Activated CD4-positive, alpha-beta T cell treated with anti-CD3 and anti-CD28 coated beads, Interleukin-2, Interleukin-6, amounts not matched to agents 100 ng/mL and 50 ng/mL, durations not matched to agents 16 hours and 8 hours (primary cell): ENCODE measurements at regions not wholly inside any gene's neighbourhood (a gene's known extent, or its start where the extent isn't known, plus 50 kb on each side); places are given as distances from the start of the nearest gene placed in this dataset.

ENCODE experiments used
- DNase-seq: peaks from one replicate; pipeline ENCODE4 v3.0.0-alpha.2; 2020

DNA sequence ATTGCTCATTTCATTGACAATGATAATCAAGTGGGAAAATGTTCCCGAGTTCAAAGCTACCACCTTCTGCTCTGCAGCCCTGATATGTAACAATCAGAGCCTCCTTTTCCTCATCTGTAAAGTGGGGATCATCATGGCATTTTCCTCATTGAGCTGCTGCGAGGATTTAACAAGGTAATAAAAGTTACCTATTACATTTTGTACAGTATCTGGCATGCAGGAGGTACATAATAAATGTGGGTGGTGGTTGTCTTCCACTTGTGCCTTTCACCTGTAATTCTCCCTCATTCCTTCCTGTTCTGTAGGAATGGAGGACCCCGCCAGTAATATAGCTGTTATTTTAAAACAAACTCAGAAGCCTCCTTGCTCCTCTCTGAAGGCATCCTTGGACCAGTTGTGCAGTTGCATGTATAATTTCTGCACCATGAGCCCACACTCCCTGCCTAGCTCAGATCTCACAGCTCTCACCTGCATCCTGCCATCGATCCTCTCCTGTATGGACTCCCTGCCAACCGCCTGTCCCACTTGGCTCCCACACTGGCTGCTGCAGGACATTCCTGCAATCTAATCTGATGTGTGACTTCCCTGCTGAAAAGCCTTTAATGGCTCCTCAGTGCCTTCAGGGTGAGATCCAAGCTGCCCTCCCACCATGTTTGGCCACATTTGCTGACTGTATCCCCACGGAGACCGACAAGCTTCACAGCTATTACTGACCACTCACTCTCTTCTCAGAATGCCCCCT lies 350.4 kb downstream of the EN1 start:
- no peak for DNase-seq

DNA sequence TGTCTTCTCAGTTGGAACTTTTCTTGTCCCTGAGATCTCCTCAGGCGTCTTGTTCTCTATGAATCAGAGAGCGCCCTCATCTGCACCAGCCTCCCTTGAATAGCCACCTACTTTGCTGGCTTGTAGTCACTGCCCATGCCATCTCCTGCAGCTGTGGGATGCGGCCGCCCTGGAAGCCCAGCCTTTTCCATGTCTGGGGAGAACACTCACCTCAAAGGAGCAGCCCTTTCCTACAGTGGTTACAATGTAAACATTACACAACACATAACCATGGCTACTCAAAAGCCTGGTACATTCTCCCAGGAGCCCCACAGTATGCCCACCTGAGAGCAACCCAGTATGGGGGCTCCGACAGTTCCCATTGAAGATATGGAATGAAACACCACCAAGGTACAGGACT lies 351.0 kb downstream of the EN1 start:
- DNase-seq, result no peak

DNA sequence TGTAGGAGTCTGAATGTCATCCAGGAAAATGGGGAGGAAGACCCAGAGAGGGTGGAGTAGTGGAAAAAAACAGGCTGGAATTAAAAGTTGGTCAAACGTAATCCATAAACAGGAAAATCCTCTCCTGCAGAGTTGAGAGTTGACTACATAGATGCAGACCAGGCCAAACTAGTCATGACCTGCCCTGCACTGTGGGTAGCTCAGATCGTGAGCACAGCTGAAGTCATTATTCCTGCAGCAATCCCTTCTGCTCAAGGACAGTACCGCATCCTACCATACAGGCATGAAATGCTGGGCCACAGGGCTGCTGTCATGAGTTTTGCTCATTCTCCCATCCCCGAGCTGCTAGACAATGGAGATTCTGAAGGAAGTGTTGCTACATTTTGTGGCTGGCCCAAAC lies 352.2 kb downstream of the EN1 start:
- no peak for DNase-seq

DNA sequence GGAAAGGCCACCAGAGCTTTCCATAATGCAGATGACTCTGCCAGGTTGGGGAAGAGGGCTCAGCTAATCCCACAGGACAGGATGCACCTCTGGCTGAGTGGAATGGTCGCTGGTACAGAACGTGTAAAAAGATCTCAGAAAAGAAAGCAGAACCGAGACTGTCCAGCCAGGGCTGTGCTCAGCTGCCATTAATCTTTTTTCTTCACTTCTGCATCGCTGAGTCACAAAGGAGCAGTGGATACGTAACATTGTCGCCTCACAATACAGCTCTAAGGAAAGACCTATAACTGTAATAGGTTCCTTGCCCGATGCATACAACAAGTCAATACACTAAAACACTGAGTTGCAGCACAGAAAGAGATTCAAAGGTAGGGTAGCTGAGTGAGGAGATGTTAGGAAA lies 354.2 kb downstream of the EN1 start:
- no peak for DNase-seq

DNA sequence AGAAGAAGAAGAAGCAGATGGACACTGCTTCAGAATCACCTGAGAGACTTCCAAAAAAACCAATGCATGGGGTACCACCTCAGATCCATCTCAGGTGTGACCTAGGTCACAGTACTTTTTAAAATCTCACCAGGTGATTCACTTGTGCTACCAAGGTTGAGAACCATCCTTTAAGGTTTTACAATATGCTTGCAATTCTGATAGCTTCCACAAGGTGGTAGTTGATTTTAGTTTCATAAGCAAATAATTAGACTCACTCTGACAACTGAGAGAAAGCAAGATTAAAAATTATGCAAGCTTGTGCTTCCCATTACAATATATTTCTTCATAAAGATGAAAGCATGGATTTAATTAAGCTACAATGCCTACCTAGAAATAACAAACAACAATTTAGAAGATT lies 355.1 kb downstream of the EN1 start:
- peak; percentile 11 for DNase-seq

DNA sequence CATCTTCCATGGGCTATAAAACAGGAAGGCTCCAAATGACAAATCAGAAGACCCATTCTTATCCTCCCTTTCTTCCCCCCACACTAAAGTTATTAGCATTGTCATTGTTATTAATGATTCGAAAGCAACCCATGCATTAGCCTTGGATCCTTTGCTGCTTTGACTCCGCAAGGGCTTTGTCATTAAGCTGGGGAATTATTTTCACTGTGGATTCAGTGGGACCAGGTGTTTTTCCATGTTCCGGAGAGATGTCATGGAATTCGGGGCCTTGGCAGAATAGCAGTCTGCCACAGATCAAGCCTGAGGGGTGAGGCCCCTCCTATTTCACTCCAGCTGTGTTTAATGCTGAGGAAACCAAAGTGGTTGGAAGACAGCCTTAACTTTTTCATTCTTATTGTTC lies 357.1 kb downstream of the EN1 start:
- no peak for DNase-seq

DNA sequence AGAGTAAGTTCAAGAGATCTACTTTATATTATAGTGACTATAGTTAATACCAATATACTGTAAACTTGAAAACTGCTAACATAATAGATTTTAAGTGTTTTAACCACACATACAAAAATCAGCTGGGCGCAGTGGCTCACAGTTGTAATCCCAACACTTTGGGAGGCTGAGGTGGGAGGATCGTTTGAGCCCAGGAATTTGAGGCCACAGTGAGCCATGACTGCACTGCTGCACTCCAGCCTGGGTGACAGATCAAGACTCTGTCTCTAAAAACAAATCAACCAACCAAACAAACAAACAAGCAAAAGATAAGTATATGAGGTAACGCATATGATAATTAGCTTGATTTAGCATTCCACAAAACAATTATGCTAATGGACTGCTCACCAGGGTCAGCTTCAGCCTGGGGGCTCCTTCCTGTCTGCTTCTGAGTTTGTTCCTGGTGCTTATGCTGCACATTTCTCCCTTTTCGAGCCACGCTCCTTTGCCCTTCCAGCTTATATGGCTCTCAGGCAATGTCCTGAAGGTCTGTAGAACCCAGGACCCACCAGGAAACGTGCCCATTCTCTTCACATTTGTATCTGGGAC lies 357.6 kb downstream of the EN1 start:
- DNase-seq, result no peak

DNA sequence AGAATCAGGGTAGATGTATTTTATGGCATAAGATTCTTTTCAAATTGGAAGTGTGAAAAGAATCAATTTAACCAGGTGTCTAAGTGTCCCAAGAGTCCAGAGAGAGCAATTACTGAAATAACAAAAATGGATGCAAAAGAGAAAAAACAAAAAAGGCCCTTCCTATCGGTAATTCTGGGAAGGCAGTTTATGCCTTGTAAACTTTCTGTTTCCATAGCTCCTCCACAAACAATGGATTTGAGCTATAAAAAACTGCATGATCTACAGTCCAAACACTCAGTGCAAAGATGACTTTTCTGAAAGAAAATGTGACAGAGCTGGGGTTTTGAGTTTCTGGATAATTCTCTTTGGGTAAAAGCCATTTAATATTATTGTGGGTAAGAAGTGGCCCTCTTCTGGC lies 366.1 kb downstream of the EN1 start:
- no peak for DNase-seq

DNA sequence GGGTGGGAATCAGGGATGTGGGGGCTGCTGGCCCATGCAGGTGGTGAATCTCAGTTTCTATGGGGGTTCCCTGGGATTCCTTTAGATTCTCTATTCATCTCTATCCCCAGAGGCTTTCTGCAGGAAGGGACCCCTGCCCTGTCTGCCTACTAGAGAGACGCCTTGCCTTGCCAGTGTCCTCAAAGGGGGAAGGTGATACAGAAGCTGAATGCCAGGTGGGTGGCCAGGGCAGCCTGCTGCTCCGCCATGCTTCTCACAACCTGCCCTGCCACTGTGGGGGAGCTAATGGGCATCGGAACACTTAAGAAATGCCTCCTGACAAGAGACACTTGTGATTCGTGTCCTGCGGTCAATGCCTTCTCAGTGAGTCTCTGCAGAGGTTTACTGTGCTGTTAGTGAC lies 368.4 kb downstream of the EN1 start:
- no peak for DNase-seq

DNA sequence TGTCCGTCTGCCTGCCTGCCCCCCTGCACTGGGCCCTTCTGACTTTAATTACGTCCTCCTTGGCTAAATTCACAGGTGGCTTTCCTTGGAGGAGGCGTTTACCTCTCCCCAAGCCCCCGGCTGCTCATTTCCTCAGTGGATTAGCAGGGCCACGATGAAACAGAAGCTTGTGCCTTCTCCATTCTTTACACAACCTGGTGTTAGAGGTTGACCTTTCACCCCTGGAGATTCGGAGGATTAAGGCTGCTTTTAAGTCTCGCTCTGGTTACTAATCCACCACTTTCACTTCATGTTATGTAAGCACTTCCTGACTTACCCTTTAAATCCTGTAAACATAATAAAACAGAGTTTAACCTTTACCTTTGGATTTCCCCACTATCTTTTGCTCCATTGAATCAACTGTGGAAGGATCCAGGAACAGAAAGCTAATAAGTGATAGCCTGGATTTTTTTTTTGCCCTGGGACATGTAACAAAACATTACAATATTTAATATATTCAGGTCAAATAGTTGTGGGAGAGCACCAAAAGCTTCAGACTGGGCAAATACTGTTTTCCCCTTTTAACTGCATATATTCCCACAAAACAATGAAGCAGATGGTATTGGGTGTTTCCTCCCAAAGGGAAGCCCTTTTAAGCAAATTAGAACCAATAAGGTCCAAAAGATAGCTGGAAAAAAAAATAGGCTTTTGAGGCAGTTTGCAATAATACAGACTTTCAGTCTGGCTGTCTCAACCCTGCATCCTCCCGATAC lies 370.2 kb downstream of the EN1 start:
- no peak for DNase-seq

DNA sequence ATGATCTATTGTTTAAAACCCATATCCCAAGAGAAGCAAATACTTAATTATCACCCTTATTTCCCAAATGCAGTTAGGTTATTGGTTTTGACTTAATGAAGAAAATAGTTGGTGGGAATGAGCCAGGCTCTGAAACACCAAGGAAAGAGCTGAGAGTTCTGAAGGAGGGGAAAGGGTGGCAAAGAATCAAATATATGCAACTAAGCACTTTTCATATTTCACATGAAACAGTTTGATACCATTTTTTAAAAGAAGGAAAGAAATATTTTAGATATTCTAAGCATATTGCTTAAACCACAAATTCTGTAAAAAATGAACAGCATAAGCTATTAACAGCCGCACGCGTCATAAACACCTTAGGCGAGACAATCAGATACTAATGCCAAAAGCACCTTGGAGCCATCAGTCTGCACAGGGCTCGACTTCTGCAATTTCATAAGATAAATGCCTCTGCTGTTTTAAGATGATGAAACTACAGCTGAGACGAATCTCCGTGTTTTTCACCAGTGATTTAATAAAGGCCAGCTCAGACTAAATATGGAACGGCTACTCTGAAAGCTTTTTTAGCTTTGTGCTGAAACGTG lies 371.7 kb downstream of the EN1 start:
- DNase-seq, result no peak

DNA sequence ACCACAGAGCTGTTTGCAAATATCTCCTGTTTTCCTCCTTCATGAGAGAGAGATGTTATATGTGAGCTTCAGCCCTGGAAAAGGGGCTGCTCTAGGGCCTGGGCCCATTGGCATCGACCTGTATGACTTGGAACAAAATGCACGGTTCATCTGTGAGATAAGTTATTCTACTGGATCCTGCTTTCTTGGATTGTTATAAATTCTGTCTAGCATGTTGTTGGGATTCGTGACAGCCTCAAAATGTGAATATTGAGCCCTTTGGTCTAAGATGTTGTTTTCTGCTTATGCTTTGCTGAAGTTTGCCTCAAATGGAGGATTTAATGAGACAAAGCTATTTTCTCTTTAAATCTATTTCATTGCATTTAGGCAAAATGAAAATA lies 372.9 kb downstream of the EN1 start:
- DNase-seq, result no peak

DNA sequence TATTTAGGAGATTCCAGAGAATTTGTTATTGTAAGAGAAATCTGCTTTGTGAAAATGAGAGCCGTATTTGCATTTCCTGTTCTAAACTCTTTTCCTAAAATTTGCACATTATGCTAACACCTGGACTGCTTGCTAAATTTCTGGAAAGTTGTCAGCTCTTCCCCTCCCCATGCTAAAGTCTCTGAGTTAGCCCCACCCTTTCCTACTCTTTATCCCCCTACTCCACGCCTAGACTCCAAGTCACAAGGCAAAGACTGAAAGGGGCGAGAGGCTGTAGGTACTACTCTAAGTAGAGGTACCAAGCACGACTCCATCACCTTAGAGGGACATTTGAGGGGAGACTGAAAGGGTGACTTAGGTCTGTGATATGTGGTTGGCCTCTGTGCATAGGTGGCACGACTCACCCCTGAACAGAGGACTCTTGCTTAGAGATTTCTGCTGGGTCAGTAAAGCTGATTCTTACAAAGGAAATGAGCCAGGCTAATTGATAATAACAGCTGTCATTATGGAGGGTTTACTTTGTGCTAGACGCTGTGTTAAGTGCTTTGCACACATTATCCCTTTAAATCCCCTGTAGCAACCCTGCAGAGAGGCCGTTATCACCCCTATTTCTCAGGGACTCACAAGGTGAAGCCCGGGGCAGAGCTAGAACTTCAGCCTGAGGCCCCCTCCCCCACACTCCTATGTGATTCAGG lies 373.5 kb downstream of the EN1 start:
- DNase-seq, result no peak

DNA sequence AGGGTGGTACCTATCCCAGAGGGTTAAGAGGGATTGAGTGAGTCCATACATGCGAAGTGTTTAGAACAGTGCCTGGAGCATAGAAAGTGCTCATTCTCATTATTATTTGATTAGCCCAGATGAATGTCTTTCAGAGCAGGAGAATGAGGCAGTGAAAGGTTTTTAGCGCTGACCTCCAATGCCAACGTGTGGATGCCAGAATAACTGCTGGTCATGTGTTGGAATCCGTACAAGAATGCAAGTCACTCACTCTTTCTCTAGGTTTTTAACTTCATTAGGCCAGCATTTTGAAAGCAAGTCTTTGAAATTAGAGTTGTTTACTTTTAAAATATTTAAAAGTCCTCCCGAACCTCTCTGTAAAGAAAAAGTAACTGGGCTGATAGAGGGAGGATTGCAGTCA lies 374.2 kb downstream of the EN1 start:
- no peak for DNase-seq

DNA sequence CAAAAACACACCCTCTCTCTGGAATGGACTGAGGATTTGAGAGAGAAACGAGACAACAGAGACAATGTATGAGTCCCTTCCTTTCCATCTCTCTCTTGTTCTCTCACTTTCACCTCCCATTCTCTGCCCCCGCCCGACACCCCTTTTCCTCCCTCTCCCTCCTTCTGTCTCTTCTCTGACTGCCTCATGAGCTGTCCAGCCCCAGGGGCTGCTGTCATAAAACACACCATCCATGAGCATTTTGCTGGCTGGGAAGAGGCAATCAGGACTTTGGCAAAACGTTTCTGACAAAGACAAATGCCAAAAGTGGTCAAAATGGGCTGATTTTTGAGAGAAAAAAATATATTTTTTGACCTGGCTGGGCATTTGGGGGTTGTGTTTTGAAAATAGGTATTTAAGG lies 377.2 kb downstream of the EN1 start:
- no peak for DNase-seq

DNA sequence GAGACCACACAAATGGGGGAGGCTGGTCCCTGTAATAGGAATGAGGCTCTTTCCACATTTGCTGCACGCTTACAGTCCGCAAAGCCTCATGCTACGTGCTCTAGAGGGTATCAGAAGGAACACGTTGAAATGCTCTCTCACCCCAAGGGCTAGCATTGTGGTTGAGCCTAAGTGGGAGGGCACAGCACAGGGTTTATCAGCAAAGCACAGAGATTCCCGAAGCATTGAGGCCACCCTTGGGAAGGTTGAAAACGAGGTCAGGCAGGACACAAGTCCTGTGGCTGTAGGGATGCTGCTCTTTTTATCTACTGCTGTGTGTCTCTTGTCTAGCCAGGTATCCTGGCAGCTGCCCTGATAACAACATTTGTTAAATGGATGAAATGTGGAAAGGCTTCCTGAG lies 378.3 kb downstream of the EN1 start:
- no peak for DNase-seq

DNA sequence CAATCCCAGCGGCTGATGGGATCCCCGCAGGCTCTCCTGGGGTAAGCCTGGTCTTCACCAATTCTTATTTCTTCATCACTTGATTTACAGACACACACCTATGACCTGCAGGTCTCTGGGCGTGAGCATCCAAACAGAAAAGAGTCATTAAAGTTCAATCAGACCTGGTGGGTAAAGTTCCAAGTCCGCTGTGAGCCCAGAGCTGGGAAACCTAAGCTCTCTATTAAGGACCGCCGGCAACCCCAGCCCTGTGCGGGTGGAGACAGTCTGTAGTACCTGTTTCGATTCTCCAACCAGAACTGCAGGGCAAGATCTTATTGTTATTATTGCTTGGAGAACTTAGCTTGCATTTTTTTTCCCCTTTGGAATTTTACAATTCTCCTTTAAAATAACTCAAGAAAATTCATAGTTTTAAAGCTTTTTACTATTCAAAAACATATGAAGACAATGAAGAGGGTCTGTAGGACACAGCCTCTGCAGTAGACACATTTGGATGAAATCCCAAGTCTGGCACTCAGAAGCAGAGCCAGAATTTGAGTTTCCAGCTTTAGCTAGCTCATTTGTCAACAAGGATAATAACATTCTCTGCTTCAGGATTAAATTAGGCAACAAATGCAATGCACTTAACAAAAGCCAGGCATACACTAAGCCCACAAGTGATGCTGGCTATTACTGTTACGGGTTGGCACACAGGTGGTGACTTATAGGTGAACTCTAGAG lies 376.4 kb downstream of the INSIG2 start:
- no peak for DNase-seq

DNA sequence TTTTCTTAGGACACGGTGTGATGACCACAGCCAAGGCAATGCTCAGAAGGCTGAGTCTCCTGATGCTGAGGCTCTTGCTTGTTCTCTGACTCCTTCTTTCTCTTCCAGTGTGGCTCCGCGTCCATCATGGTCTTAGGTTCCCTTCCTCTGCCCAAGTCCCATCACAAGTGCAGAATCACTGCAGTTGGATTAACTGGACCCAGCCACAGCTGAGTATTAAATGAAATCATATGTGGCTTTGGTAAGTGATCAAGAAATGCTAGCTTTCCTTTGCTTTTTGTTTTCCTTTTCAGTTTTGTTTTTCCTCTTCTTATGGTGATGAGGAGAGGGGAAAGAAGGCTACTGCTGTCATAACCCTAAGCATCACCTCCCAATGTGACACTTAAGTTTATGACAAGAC lies 375.8 kb downstream of the INSIG2 start:
- no peak for DNase-seq

DNA sequence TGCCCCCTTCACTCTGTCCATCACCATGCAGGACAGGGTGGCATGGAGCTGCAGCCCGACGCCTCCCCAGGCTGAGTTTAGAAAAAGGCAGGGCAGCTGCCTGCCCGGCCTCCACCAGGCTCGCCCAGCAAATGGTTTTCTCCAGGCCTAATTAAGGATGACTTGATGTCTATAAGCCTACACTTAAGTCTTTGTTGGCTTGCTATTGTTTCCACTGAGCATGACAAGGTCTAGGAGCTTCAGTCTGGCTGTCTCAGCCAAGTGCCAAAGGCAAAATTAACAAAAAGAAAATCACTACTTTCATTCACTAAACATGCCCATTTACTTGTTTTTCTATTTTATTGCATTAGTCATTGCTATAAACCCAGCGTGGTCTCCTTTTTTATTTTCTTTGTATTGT lies 372.2 kb downstream of the INSIG2 start:
- DNase-seq, result no peak

DNA sequence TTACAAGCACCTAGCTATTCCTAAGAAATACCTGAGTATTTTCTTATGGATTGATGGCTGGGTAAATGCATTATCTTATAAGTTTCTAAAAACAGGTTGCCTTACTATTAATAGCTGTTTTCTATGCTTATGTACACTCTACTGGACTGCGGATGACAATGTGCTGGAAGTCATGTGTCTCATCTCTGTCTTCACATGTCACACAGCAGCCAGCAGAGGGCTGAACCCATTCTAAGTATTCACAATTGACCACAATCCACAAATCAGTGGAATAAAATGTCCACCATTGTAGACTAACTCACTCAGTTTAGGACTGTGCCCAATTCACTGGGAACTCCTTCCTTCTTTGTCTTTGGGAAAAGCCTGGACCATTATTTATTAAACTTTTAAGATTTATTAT lies 371.2 kb downstream of the INSIG2 start:
- no peak for DNase-seq

DNA sequence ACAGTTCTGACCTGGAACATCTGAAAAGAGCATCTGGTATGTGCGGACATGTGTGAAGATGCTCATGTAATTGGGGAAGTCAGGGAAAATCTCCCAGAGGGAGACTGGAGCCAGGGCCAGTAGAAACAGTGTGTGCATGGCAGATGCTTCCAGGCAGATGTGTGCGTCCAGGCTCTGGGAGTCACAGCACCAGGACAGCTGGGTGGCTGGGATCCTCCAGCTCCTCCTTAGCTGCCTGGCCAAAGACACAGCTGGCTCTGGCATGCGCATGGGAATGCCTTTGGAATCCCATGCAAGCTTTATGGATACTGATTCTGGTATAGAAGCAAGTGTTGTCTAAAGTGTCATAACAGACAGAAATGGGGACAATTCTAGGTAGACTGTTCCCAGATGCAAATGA lies 369.7 kb downstream of the INSIG2 start:
- DNase-seq, result no peak

DNA sequence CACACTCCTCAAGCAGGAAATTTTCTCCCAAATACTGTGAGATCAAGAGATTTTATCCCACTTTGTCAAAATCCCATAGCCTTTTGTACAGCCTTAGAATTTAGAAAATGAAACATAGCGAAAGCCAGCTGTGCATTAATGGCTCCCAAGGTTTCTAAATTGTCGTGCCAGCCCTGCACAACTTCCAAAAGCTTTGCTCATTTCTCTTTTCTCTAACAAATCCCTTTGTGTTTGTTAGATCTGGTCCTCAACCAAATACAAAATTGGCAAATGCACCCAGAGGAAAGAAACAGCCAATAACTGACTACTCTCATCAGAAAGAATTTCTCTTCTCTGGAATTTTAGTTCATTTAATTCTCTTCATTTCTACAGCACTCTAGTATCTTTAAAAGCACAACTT lies 361.1 kb downstream of the INSIG2 start:
- no peak for DNase-seq

DNA sequence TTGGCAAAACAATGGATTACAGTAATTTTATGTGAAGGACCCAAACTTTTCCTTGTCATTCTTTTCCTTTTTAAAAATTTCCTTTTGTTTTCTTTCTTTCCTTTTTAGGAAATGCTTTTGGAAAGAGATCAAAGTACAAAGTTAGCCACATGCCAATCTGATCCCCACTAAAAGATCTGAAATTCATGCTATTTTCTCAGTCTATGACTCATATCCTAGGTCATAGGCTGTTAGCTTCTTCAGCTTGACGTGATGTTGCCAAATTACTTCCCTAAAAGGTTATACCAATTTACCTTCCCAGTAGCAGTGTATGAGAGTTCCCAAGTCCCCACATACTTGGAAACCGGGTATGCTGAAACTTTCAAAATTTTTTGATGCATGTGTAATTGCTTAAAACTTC lies 355.3 kb downstream of the INSIG2 start:
- DNase-seq, result no peak
